Activated CD4-positive, alpha-beta T cell treated with anti-CD3 and anti-CD28 coated beads, Interleukin-2, amount 10 ng/mL, durations not matched to agents 7 days and 5 days (primary cell): ENCODE measurements at regions not wholly inside any gene's neighbourhood (a gene's known extent, or its start where the extent isn't known, plus 50 kb on each side); places are given as distances from the start of the nearest gene placed in this dataset.

Source experiments
- CTCF ChIA-PET: fragments of 350-600 bp; sonication (Branson Sonifier 250); formaldehyde crosslinking; loops from one replicate; lab custom pipeline; 2021; ENCODE audit warnings: antibody characterized with exemption; lab: Charles Lee
- POLR2A ChIA-PET: fragments of 350-600 bp; sonication (Branson Sonifier 250); formaldehyde crosslinking; loops from one replicate; lab custom pipeline; 2021; ENCODE audit warnings: antibody characterized with exemption; lab: Charles Lee
- DNase-seq: peaks from one replicate; pipeline ENCODE4 v3.0.0-alpha.2; 2020
- H3K27ac Mint-ChIP-seq: one replicate; pipeline ENCODE4 v1.8.0; 2021; ENCODE audit warnings: mild to moderate bottlenecking, moderate library complexity, mixed read lengths
- H3K27me3 Mint-ChIP-seq: one replicate; pipeline ENCODE4 v1.8.0; 2021; ENCODE audit warnings: mixed read lengths
- H3K36me3 Mint-ChIP-seq: one replicate; pipeline ENCODE4 v1.8.0; 2021; ENCODE audit warnings: low read depth, mixed read lengths
- H3K4me1 Mint-ChIP-seq: one replicate; pipeline ENCODE4 v1.8.0; 2021; ENCODE audit warnings: mixed read lengths
- H3K4me3 Mint-ChIP-seq: one replicate; pipeline ENCODE4 v1.8.0; 2021; ENCODE audit warnings: mild to moderate bottlenecking, moderate library complexity, mixed read lengths
- H3K9me3 Mint-ChIP-seq: one replicate; pipeline ENCODE4 v1.8.0; 2021; ENCODE audit warnings: mixed read lengths

DNA sequence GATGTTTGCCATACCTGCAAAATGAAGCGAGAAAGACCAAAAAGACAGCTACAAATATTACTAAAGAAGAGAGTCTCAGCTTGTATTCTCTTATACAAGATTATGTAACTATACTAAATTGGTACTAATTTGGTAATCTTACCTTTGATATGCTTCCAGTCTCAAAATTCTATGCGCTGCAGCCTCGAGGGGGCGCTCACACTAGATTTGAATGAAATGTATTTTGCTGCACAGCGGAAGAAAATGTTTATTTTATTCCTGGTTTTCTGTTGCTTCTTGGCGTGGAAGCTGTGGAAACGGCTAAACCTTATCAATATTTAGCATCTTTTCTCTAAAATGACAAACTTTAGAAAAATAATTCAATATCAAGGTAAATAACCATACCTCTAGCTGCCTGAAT lies 267.0 kb upstream of the NUDT12 start:
- no peak overlapping the region for H3K4me3 Mint-ChIP-seq
- H3K27ac Mint-ChIP-seq, result no peak overlapping the region
- H3K9me3 Mint-ChIP-seq, result peaks cover 7% of the 10 kb centered on the region
- ChIA-PET CTCF (no interaction called here), POLR2A (no interaction called here)
- no peaks in the 10 kb centered on the region for H3K36me3 Mint-ChIP-seq
- no peaks in the 10 kb centered on the region for H3K4me1 Mint-ChIP-seq
- H3K27me3 Mint-ChIP-seq, result no peaks in the 10 kb centered on the region
- DNase-seq, result no peak

DNA sequence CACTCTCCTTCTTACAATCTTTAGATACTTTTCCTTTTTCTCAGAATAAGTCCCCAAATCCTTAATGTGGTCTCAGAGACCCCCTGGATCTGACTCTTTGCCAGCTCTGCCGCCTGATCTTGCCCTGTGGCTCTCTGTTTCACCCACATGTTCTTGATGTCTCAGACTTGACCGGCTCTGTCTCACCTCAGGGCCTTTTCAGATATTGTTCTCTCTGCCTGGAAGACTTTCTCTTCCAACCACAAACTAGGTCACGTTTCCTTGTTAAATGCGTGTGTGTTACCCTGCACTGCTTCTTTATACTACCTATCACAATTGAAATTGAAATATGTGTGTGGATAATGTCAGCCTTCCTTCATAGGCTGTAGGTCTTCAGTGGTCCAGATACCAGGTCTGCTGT lies 265.4 kb upstream of the NUDT12 start:
- ChIA-PET CTCF (no interaction called here), POLR2A (no interaction called here)
- Mint-ChIP-seq H3K4me1 (no peaks in the 10 kb centered on the region), H3K9me3 (peaks cover 7% of the 10 kb centered on the region), H3K27me3 (no peaks in the 10 kb centered on the region), H3K36me3 (no peaks in the 10 kb centered on the region), H3K27ac (no peak overlapping the region), H3K4me3 (no peak overlapping the region)
- DNase-seq, result no peak

DNA sequence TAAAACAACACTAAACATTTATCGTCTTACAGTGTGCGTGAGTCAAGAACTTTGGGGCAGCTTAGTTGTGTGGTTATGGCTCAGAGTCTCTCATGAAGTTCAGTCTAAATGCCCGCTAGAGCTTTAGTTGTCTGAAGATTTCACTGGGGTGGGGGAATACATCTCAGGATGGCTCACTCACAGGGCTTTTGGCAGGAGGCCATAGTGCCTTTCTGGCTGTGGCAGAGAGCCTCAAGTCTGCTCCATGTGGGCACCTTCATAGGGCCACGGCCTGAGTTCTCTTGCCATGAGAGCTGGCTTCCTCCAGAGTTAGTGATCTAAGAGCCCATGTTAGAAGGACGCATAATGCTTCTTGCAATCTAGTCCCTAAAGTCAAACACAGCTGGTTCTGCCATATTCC lies 258.8 kb upstream of the NUDT12 start:
- Mint-ChIP-seq H3K27me3 (no peaks in the 10 kb centered on the region), H3K9me3 (peaks cover 2% of the 10 kb centered on the region), H3K36me3 (no peaks in the 10 kb centered on the region), H3K4me1 (no peaks in the 10 kb centered on the region), H3K27ac (no peak overlapping the region), H3K4me3 (no peak overlapping the region)
- DNase-seq, result no peak
- ChIA-PET POLR2A (no interaction called here), CTCF (no interaction called here)

DNA sequence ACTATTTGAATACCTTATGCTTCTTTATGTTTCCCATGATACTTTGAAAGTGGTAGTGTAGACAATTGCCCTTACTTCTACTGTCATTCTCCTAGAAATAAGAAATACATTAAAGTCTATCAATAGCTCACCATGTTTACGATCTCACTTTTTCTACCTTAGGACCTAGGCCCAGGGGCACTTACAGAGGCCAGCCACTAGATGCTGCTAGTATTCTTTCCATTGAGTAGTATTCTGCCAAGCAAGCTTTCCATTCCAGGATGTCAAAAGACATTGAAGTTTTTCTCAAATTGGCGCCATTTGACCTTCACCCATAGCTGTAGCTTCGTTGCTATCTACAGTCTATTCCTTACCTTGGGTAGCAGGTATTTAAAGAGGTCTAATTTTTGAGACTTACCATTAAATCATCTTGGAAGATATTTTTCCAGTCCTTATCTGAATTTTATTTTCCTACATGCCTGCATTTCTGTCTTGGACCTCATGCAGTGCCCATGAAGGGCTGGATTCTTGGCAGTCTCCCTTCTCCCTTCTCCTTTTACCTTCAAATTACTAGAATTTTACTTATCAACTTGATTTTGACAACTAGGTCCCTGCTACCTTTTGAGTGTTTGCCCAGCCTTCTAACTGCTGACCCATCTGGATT lies 246.0 kb upstream of the NUDT12 start:
- Mint-ChIP-seq H3K9me3 (no peaks in the 10 kb centered on the region), H3K36me3 (no peaks in the 10 kb centered on the region), H3K27me3 (no peaks in the 10 kb centered on the region), H3K27ac (no peak overlapping the region), H3K4me3 (no peak overlapping the region), H3K4me1 (no peaks in the 10 kb centered on the region)
- ChIA-PET POLR2A (no interaction called here), CTCF (no interaction called here)
- no peak for DNase-seq

DNA sequence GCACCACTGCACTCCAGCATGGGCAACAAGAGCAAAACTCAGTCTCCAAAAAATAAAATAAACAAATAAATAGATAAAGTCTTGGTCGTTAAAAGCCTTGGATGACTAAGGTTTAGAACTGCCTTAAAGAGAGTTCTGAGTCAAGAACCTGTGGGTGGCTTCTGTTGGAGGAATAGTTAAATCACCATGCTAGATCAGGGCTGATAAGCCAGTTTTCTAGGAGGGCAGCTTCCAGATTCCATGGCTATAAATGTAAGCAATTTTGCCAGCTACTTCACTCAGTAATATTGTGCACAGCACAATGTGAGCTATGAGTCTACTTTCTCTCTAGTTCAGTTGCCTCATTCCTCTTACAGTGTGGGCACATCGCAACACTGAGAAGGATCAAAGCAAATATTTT lies 242.1 kb upstream of the NUDT12 start:
- no peak overlapping the region for H3K4me3 Mint-ChIP-seq
- H3K27ac Mint-ChIP-seq, result no peak overlapping the region
- CTCF ChIA-PET, result no interaction called here
- no peaks in the 10 kb centered on the region for H3K4me1 Mint-ChIP-seq
- H3K36me3 Mint-ChIP-seq, result no peaks in the 10 kb centered on the region
- DNase-seq, result no peak
- no peaks in the 10 kb centered on the region for H3K27me3 Mint-ChIP-seq
- no peaks in the 10 kb centered on the region for H3K9me3 Mint-ChIP-seq
- POLR2A ChIA-PET, result no interaction called here

DNA sequence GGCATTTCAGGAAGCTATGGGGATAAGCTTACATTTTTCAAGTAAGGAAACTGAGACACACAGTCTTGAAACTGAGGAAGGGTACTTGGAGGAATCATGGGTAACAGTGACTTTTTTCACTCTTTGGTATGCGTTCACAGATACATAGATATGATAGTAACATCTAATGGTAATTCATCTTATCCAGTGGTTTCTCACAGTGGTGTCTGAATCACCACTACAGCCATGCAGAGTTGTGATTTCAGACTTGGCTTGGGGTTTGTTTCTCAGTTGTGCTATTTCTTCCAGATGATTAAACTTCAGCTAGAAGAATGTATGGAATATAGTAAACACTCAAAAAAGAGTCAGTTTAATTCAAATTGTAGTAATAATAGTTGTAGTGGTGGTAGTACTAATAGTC lies 239.1 kb upstream of the NUDT12 start:
- no peaks in the 10 kb centered on the region for H3K36me3 Mint-ChIP-seq
- no peaks in the 10 kb centered on the region for H3K4me1 Mint-ChIP-seq
- H3K27me3 Mint-ChIP-seq, result no peaks in the 10 kb centered on the region
- DNase-seq, result no peak
- POLR2A ChIA-PET, result no interaction called here
- no peak overlapping the region for H3K27ac Mint-ChIP-seq
- H3K9me3 Mint-ChIP-seq, result no peaks in the 10 kb centered on the region
- CTCF ChIA-PET, result no interaction called here
- H3K4me3 Mint-ChIP-seq, result no peak overlapping the region

DNA sequence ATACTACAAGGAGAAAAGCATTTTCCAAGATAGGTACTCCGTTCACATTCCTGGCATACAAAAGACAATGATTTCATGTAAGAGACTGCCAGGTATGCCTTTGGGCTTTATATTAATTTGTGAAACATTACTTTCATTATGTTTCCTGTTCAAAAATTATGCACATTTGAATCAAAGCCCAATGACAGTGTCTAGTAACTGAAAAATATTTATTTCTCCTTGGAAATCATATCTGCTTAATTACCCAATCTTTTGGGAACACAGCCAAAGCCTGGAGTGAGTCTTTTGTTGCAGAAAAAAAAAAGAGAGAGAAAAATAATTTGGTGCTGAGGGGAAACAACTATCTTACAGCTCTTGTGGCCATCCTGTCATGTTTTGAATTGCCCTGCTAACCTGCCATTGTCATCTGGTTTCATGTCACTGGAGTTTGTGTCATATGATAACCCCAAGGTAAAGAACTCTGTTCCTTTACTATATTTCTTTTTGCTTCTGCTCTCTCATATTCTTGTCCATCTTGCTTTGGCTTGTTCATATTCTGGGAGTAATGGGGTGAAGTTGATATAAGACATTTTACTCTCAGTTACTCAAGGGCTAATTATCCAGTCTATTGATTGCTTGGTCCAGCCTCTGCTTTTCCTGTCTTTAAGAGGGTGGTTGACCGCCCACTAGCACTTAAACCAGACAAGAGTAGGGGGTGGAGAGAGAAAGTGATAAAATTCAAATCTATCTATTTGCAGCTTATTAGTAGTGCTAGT lies 238.3 kb upstream of the NUDT12 start:
- Mint-ChIP-seq H3K27ac (no peak overlapping the region), H3K4me3 (no peak overlapping the region), H3K9me3 (peaks cover under 1% of the 10 kb centered on the region), H3K36me3 (no peaks in the 10 kb centered on the region), H3K4me1 (no peaks in the 10 kb centered on the region), H3K27me3 (no peaks in the 10 kb centered on the region)
- POLR2A ChIA-PET, result no interaction called here
- CTCF ChIA-PET, result no interaction called here
- DNase-seq, result no peak

DNA sequence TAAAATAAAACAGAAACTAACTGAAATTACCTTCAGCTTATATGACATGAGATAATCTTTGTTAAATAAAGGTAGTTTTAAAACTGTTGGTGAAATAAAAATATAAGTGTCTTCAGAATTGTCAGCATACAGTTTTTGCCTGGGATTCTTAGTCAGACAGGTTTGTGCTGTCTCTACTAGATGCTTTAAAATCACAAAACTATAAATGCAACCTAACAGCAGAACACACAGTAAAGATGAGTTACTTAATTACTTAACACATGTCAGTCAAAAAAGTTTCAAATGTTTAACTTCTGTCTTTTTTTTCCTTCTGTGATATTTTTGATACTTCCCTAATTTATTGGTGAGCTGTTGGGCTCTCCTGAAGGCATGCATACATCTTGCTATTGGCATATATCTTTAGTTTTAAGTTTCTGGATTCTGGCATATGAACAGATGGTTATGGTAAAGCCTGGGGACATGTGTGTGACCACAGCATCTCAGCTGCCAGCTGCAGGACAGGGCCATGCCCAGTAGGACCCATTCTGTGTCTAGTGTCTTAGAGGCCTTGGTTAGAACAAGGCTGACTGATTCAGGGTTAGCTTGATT lies 231.1 kb upstream of the NUDT12 start:
- ChIA-PET CTCF (no interaction called here), POLR2A (no interaction called here)
- Mint-ChIP-seq H3K4me1 (no peaks in the 10 kb centered on the region), H3K36me3 (no peaks in the 10 kb centered on the region), H3K27me3 (no peaks in the 10 kb centered on the region), H3K27ac (no peak overlapping the region), H3K4me3 (no peak overlapping the region), H3K9me3 (peaks cover 27% of the 10 kb centered on the region)
- DNase-seq, result no peak

DNA sequence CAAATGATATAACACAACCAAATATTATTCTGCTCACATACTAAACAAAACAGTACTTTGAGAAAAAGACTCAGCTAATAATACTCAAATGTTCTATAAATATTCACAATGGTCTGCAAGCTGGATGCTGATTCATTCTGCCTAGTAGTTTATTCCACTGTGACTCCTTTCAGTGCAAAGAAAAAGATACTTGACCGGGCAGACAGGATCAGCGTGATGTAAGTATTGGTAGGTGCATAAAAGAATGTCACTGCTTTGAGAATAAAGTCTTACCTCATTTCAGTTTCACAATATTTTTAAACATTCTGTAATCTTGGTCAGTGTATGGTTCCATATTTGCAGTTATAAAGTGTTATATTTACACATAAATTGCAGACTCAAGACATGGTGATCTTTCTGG lies 223.0 kb upstream of the NUDT12 start:
- POLR2A ChIA-PET, result no interaction called here
- no peak for DNase-seq
- no peak overlapping the region for H3K4me3 Mint-ChIP-seq
- H3K27me3 Mint-ChIP-seq, result no peaks in the 10 kb centered on the region
- no peaks in the 10 kb centered on the region for H3K4me1 Mint-ChIP-seq
- H3K9me3 Mint-ChIP-seq, result peaks cover 8% of the 10 kb centered on the region
- H3K27ac Mint-ChIP-seq, result no peak overlapping the region
- CTCF ChIA-PET, result interaction anchor here (0.6 kb wide), 1 partner anchor 1292 kb away, joined by 3 read pairs; no protein-coding TSS in a partner anchor
- H3K36me3 Mint-ChIP-seq, result no peaks in the 10 kb centered on the region

DNA sequence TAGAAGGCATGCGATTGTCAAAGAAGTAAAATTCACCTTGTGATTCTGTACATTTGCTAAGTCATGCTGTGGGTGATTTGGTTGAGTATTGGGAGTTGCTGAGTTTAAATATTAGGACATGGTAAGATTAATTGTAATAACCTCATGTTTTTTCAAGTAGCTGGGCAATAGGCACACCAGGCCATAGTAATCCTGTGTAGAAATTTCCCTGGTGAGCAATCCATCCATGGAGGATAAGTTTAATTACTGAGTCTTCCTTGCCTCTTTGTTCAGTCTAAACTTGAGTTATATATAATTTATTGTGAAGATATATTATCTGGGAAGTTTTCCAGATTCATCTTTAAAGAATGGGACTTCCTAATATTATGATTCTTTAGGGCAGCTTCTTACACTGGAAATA lies 221.1 kb upstream of the NUDT12 start:
- Mint-ChIP-seq H3K4me3 (no peak overlapping the region), H3K27me3 (no peaks in the 10 kb centered on the region), H3K36me3 (no peaks in the 10 kb centered on the region), H3K4me1 (no peaks in the 10 kb centered on the region), H3K9me3 (no peaks in the 10 kb centered on the region), H3K27ac (no peak overlapping the region)
- ChIA-PET POLR2A (no interaction called here), CTCF (no interaction called here)
- DNase-seq, result no peak

DNA sequence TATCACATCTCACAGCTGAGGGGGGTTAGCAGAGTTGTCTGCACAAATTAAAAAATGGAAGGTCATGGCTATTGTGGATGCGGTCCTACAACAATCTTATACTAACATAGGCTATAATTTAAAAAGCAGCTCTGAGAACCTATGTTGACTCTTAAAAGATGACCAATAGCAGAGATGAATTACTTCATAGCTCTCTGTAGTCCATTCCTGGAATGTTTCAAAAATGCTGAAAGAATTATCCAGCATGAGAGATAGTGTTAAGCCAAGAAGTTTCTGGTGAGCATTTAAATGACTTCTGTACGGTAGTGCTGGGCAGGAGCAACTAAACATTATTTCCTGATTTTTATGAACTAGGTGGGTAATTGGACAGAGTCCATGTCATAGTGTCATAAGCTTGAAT lies 218.2 kb upstream of the NUDT12 start:
- peaks cover 8% of the 10 kb centered on the region for H3K9me3 Mint-ChIP-seq
- ChIA-PET POLR2A (no interaction called here), CTCF (no interaction called here)
- no peak overlapping the region for H3K4me3 Mint-ChIP-seq
- H3K4me1 Mint-ChIP-seq, result no peaks in the 10 kb centered on the region
- no peaks in the 10 kb centered on the region for H3K36me3 Mint-ChIP-seq
- no peaks in the 10 kb centered on the region for H3K27me3 Mint-ChIP-seq
- H3K27ac Mint-ChIP-seq, result no peak overlapping the region
- DNase-seq, result no peak

DNA sequence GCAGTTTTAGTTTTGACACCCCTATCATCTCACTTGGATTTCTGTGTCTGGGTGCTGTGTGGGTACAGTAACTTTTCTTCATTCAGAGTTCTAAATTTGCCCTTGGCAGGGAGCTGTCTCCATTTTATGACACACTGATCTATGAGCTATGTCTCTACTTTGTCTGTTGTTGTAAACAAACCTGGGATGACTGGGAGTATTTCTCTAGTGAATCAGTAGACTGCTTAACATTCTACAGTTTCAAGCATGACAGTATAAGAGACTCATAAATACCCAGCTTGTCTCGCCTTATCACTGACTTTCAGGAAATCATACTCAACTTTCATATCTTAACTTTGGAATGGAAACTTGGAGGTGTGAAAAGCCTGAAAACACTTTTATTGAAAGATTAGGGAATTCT lies 212.1 kb upstream of the NUDT12 start:
- Mint-ChIP-seq H3K9me3 (peaks cover 10% of the 10 kb centered on the region), H3K27me3 (no peaks in the 10 kb centered on the region), H3K4me1 (no peaks in the 10 kb centered on the region), H3K27ac (no peak overlapping the region), H3K36me3 (no peaks in the 10 kb centered on the region), H3K4me3 (no peak overlapping the region)
- DNase-seq, result no peak
- POLR2A ChIA-PET, result no interaction called here
- CTCF ChIA-PET, result no interaction called here

DNA sequence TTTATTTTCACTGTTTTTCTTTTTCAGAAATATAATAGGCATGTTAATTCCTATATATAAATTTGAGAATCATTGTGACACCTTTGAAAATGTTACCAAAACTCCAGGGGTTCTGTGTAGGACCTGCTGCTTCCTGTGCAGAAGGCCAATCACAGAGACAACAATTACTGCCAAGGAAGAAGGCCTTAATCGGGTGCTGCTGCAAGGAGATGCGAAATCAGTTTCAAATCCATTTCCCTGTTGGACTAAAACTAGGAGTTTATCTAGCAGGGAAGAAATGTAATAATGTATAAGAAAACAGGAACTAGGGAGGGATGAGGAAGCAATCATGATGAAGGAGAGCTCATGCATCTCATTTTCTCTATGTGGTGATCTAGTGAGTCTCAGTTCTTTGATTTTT lies 209.7 kb upstream of the NUDT12 start:
- H3K27ac Mint-ChIP-seq, result no peak overlapping the region

More for the DNA sequence above, 209.7 kb upstream of the NUDT12 start:
- Mint-ChIP-seq H3K9me3 (peaks cover 5% of the 10 kb centered on the region), H3K27me3 (no peaks in the 10 kb centered on the region), H3K4me1 (no peaks in the 10 kb centered on the region), H3K36me3 (no peaks in the 10 kb centered on the region), H3K4me3 (no peak overlapping the region)
- CTCF ChIA-PET, result no interaction called here
- POLR2A ChIA-PET, result no interaction called here
- no peak for DNase-seq
